NCI-H1417 (cell line): ENCODE measurements at regions not wholly inside any gene's neighbourhood (a gene's known extent, or its start where the extent isn't known, plus 50 kb on each side); places are given as distances from the start of the nearest gene placed in this dataset.

ENCODE experiments used
- DNase-seq, 3 experiments: peaks; one replicate each; lab custom pipeline; 2025; lab: John Stamatoyannopoulos, UW

DNA sequence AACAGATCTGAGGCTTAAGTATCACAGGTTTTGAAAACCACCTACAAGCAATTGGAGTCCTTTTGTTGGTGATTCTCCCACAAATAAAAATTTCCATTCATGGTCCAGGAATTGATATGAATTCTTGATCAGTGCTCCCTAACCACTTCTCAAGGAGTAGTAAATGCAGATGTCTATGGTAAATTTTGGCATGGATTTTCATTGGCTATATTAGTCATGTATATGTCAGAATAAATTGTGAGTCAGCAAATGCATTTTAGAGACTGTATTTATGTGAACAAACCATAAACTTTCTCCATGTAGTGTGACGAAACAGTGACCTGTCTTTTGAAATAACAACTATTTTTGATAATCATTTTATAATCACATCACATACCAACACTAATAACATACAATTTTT is 611.1 kb downstream of the HTR1A start:
- DNase-seq, result no peak

DNA sequence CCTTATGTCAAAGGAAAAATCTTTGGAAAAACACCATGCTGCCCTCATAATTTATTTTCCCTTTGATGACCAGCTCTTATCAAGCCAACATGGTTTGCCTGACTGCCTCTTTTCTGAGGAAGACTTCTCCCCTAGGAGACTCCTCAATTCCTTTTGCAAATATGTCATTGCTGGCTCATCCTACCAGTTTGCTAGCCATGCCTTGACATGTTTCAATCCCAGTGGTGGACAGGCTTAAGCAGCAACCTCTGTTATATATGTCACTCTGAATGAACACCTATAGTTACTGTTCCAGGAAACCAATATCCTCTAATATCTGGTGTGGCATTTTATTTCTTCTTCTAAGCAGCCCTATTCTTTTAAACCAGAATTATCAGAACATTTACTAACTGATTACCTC is 615.8 kb downstream of the HTR1A start:
- no peak for DNase-seq

DNA sequence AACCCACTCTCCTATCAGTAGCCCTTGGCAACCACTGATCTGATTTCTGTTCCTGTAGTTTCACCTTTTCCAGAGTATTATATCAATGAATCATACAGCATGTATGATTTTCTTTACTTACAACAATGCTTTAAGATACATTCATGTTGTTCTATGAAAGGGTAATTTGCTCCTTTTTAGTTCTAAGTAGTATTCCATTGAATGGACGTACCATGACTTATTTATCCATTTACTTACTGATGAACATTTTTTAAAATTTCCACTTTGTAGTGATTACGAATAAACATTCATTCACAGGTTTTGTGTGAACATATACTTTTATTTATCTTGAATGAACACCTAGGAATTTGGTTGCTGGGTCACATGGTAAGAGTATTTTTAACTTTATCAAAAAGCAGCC is 620.8 kb downstream of the HTR1A start:
- DNase-seq, result no peak

DNA sequence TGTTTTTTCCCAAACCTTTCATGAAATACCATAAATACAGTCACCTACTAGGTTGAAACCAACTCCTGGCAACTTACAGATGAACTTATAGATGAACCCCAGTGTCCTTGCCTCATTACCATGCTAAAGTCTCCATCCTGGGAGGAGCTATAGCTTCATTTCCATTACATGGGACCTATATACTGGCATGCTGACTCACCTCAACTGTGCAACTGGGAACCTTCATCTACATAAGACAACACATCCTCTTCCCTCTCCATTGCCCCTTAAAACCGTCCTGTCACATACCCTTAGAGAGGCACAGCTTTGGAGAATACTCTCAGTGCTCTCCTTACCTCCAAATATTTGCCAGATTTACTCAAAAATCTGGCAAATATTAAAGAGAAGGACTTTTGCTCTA is 638.3 kb downstream of the HTR1A start:
- no peak for DNase-seq

DNA sequence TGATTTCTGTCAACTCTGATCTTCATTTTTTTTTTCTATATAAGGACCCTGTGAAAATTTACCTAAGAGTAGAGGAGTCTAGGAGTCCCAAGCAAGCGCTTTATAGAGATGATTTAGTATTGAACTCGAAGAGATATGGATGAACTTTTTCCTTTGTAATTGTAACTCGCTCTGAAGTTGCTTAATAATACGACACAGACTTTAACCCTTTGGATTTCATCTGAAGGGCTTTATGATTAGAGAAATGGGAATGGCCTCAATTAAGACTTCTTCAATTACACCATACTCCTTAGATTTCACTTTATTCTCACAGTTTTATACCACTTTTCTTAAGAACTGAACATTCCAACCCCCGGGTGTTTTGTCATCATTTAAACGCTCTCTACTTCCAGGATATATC is 647.7 kb downstream of the HTR1A start:
- no peak for DNase-seq

DNA sequence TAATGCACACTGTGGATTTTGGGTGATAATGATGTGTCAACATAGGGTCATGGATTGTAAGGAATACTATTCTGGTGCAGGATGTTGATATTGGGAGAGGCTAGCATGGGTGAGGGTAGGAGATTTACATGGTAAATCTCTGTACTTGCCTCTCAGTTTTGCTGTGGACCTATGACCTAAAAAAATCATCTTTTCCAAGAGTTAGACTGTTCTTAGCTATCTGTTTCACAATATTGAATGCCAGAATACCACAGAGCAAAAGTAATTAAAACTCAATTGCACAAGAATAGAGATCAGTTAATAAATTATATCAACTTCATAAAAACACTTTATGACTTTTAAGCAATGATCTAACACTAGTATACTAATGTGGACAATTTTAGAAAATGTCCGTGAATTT is 651.6 kb downstream of the HTR1A start:
- no peak for DNase-seq

DNA sequence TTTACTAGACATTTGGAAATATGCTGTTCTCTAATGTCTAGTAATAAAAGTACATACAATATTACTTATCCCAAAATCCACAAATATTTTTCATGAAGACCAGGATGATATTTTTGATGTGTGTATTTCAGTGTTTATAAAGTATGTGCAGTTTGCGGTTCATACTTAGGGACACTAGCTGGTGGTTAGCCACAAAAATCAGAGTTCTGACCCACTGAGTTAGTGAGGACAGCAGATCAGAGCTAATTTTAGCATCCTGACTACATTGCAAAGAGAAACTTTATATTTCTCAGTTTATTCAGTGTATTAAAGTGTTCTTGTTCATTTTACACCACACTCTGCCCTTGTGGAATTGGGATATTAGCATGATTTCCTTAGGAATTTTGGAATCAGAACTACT is 655.3 kb downstream of the HTR1A start:
- DNase-seq, result no peak

DNA sequence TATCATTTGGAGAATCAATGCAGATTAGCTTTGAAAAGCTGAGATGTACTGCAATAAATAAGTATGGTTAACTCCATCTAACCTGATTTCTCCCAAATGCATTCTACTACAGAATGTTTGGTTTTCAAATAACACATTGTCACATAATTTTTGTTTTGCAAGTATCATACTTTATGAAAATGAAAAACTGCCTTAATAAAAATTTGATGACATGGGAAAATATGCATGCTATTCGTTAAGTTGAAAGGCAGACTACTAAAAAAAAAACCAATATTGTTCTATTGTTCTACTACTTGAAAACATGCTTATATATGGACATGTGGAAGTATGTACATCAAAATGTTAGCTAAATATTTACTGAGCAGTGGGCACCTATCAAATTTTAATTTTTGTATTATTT is 668.9 kb downstream of the HTR1A start:
- no peak for DNase-seq

DNA sequence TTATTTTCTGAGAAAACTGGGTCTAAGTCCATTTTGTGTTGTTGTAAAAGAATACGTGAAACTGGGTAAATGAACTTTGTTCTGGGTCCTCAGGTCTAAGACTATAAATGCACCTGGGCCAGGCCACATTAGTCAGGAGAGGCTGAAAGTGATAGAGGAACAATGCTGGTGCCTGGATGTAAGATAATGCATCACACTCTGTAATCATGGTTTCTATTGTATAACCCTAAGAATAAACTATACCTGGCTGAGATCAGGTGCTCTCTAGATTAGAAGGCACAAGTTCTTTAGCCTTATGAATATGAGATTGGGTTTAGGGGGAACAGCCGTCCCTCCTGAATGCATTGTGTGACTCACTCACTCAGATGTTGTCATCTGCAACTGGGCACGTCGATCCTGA is 675.5 kb downstream of the HTR1A start:
- no peak for DNase-seq

DNA sequence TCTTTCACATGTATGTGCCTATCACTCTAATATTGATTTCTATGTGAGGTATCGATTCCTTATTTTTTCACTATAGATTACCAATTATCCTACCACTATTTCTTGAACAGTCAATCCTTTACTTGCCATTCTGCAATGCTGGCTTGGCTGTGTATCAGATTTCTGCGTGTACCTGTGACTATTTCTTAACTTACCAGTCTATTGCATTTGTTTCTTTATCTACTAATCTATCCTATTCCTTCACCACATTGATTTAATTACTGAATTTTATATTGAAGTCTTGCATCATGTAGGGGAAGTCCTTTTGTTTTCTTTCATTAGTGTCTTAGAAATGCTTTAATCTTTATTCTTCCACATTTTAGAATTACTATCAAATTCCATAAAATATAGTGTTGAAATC is 684.8 kb downstream of the LRRC70 start:
- DNase-seq, result no peak

DNA sequence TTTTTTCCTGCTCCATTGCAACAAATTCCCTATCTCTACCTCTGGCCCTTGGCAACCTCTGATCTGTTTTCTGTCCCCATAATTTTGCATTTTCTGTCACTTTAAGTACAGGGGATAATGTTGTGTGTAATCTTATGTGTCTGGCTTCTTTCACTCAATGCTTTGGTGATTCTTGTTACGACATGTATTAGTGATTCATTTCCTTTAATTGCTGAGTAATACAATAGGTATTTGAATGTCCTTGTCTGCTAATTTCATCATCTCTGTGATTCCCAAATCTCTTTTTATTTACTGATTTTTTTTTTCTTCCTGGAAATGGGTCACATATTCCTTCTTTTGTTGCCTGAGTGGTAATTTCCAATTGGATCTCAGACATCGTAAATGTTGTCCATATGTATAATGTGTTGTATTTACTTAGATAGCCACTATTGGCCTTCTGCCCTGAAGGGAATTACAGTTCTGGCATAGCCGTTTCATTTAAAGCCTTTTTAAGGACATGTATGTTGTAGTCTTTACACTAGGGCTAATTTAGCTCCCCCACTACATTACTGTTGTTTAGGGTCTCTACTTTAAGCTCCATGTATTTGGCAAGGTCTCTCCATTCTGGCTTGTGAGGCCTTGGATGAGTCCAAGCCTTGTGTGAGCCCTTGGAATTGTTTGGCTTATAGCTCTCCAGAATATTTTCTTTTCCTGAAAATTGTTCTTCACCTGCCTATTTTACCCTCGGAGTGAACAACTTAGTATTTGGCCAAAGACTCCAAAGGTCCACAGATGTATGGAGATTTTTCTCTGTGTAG is 683.8 kb downstream of the LRRC70 start:
- peak in 1 of 3 experiments; percentile 21 for DNase-seq

DNA sequence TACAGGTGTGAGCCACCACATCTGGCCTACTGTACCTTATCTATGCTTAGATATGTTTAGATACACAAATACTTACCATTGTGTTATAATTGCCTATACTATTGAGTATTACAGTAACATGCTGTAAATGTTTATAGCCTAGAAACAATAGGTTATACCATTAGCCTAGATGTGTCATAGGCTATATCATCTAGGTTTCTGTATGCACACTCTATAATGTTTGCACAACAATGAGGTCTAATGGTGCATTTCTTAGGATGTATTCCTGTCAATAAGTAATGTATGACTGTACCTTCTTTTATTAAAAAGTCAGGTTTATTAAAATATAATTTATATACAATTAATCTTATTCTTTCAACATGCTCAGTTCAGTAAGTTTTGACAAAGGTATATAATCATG is 683.1 kb downstream of the LRRC70 start:
- DNase-seq, result no peak

DNA sequence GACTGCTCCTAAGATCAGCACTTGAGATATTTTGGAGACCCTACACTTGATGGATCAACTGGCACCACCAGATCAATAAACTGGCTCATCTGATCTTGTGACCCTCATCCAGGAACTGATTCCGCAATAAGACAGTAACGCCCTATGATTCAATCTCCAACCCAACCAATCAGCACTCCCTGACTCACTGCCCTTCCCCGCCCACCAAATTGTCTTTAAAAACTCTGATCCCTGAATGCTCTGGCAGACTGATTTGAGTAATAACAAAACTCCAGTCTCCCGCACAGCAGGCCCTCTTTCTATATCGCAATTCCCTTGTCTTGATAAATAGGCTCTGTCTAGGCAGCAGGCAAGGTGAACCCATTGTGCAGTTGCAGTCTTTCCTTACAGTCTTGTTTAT is 677.0 kb downstream of the LRRC70 start:
- no peak for DNase-seq

DNA sequence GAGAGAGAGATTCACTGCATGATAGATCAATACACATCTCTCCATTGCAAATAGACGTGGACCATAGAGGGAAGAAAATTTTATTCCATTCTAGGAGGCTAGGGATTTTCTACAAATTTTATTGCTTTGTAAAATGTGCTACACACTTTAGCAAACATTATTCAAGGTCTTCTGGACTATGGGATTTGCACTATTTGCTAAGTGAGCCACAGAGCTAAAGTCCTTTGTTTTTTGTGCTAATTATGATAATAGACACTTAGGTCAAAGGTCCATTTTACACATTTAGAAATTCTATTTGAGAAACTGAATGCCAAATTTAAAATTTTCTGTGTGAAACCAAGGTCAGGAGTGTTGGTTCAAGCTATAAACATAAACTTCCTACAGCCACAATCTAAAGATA is 672.3 kb downstream of the LRRC70 start:
- DNase-seq, result no peak

DNA sequence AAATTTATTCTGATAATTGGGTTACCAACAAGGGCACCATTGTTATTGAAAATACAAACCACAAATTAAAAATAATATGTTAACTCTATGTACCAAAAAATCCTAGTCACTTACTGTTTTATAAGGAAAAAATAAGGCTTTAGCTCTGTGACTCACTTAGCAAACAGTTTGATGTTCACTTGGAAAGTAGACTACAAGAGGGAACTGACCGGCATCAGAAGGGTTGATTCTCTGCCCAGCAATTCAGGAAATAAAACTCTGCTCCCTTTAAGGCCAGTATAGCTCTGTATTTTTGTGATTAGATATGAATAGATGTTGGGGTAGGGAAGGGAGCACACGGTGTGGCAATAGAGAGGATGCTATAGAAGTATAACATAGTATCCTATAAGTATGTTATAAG is 671.3 kb downstream of the LRRC70 start:
- DNase-seq, result no peak

DNA sequence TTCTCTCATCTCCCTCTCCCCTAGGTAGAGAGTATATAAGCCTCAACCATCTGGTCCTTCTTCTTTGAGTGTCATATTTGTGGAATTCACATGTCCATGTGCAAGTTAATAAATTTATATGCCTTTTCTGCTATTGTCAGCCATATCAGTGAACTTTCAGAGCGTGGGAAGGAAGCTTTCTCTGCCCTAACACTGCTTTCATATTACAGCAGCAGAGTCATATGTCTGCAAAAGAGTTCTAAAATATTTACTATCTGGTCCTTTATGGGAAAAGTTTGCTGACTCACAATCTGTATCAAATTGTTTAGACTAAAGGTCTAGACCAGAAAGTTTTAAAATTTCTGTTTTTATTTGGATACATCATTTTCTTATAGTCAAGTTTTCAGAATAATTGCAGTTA is 669.0 kb downstream of the LRRC70 start:
- no peak for DNase-seq

DNA sequence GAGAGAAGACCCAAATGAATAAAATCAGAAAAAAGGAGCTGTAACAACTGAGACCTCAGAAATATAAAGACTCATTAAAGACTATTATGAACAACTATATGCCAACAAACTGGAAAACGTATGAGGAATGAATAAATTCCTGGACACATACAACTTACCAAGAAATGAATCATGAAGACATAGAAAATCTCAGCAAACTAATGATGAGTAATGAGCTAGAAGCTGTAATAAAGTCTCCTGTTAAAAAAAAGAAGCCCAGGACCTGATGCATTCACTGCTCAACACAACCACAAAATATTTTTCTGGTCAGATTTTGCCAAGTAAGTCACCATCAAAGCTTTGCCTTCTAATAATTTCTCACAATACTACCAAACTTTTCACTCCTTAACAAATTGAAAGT is 666.7 kb downstream of the LRRC70 start:
- no peak for DNase-seq

DNA sequence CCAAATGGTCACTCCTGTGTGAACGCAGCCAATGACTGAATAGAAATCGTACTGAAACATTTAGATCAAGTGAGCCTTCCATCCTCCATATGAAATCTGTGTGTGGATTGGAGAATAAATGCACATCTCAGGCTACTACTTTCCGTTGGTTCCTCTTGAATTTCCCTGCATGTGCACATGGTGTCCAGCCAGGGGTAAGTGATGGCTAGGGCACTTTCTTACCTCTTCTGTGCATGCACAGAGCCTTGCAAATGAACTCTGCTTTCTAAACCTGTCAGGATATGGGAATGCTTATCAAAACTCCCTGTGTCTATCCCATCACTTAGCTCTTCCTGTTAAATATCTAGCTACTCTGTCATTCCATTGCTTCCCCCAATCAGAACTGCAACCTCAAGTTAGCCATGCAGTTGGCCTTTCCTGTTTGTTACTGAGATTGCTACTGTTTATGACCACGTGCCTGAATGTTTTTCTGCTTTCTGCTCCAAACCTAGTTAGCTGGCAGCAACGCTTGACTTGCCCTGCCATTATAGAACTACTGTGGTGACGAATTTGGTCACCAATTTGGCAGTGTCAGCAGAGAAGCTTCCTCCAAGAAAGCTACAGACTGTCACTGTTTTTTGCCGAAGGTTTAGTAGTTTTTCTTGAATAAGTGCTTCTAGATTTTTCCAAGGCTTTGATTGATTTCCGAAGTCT is 661.6 kb downstream of the LRRC70 start:
- DNase-seq, result no peak

DNA sequence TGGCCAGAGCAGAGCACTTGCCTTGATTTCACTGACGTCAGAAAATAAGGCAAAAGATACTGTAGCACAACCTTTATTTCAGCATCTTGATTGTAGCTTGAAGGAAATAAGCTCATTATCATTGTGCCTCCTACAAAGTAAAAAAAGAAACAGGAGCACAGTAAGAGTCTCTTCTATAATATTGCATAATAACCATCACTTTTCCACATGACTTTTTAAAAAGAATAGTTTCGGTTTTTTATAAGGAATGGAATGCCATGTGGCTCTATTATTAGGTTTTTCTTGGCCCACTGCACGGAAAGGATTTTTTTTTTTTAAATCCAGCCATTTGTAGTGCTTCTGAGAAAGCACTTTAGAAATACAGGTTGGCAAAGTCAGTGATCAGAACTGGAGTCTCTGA is 655.3 kb downstream of the LRRC70 start:
- no peak for DNase-seq

DNA sequence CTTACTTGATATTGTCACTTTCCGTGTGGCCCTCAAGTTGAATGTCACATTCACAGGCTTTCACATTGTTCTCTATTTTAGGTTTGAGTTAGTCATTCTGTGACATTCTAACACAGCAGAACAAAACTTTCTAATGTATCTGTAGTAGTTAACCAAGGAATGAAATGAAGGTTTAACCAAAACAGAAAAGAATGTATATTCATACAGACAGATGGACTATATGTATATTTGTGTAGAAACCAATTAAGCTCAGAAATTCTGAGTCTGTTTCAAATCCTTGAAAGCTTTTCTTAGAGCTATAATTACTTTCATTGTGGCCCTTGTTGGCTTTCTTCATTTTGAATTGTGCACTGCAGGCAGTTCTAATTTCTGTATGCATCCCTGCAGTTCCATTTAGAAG is 654.7 kb downstream of the LRRC70 start:
- DNase-seq, result no peak

DNA sequence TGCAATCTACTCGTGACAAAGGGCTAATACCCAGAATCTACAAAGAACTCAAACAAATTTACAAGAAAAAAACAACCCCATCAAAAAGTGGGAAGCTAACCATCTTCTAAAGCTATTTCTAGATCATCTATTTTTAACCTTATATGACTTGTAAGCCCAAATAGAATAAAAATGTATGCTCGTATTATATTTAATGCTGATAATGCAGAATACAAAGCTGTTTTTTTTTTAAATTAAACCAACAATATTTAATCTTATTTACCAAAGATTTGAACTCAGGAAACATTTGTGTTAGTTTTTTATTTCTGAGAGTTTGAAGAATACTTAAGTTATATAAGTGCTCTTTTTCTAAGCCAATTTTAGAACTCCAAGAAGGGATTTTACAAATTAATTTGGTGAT is 652.1 kb downstream of the LRRC70 start:
- DNase-seq, result no peak

DNA sequence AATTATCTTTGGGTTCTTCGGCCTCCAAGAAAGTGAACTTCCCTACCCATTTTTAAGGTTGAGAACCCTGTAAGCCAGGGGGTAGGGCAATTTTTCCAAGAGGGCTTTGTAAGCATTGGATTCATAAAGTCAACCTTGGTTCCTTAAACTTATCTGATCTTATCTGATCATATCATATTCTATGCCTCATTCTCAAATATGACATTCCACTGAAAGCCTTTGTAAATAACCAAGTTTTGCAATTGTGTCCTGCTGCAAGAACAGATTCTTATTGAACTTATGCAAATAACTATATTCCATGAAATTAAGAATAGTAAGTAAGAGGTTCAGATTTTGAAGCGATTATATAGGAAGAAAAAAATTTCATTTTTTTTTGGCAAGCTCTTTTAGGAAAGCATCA is 649.5 kb downstream of the LRRC70 start:
- no peak for DNase-seq

DNA sequence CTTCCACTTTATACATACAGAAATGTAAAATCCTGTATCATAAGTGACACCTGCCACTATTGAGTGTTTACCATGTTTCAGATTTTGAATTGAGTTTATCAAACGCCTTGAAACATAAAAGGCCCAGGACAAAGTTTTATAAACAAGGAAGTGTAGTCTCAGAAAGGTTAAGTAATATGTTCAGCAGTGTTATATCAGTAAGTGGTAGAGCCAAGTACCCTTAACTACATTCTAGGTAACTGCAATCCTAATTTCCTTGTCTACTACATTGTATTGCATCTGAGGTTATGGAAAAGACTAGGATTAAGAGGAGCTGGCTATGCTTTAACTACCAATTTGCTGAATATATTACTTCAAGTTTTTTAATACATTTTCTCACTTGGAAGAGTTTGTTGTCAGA is 641.6 kb downstream of the LRRC70 start:
- DNase-seq, result peak in 1 of 3 experiments; percentile 27

DNA sequence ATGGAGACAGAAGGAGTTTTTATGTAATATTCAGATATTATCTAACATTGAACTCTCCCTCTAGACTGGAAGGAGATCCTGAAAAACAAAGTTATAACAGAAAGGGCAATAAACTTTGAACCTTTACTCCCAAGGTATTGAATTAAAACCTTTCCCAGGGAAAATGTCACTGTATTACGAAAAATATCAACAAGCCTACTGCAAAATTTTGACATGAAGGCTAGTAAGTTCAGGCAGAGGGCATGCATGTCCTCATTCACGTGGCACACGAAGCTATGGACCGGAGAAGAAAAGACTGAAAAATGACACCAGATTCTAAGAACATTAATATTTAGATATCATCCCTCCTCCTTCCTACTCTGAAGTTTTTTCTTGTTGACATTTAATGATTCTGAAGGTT is 638.8 kb downstream of the LRRC70 start:
- DNase-seq, result no peak
